ENCODE measurements at regions not wholly inside any gene's neighbourhood (a gene's known extent, or its start where the extent isn't known, plus 50 kb on each side); places are given as distances from the start of the nearest gene placed in this dataset.

GRCh38 chr12:24500831-24501230, 448.1 kb downstream of the BCAT1 start:
- no peak for DNase-seq

GRCh38 chr12:24500421-24500820, 448.5 kb downstream of the BCAT1 start:
- no peak for DNase-seq

- no peak for DNase-seq
Measured at GRCh38 chr12:24499151-24500146, 449.5 kb downstream of the BCAT1 start.

- no peak for DNase-seq
Measured at GRCh38 chr12:24496755-24497154, 452.1 kb downstream of the BCAT1 start.

- DNase-seq, result no peak
Measured at GRCh38 chr12:24494401-24494800, 454.5 kb downstream of the BCAT1 start.

- no peak for DNase-seq
Measured at GRCh38 chr12:24491968-24492367, 456.9 kb downstream of the BCAT1 start.

GRCh38 chr12:24489939-24490338, 459.0 kb downstream of the BCAT1 start:
- DNase-seq, result no peak

- no peak for DNase-seq
Measured at GRCh38 chr12:24488906-24489619, 459.8 kb downstream of the BCAT1 start.

GRCh38 chr12:24488091-24488596, 460.8 kb downstream of the BCAT1 start:
- DNase-seq, result no peak

- DNase-seq, result no peak
Measured at GRCh38 chr12:24487606-24488005, 461.3 kb downstream of the BCAT1 start.

GRCh38 chr12:24483732-24484131, 465.2 kb downstream of the BCAT1 start:
- no peak for DNase-seq

GRCh38 chr12:24482882-24483604, 465.9 kb downstream of the BCAT1 start:
- DNase-seq, result no peak

- no peak for DNase-seq
Measured at GRCh38 chr12:24482044-24482443, 466.9 kb downstream of the BCAT1 start.

- DNase-seq, result no peak
Measured at GRCh38 chr12:24480766-24481449, 468.0 kb downstream of the BCAT1 start.

GRCh38 chr12:24479131-24479530, 469.8 kb downstream of the BCAT1 start:
- DNase-seq, result no peak

- no peak for DNase-seq
Measured at GRCh38 chr12:24478254-24478653, 470.6 kb downstream of the BCAT1 start.

GRCh38 chr12:24476310-24476709, 472.6 kb downstream of the BCAT1 start:
- DNase-seq, result no peak

- no peak for DNase-seq
Measured at GRCh38 chr12:24475337-24475736, 473.6 kb downstream of the BCAT1 start.

- no peak for DNase-seq
Measured at GRCh38 chr12:24473097-24473496, 475.8 kb downstream of the BCAT1 start.

GRCh38 chr12:24470050-24470449, 478.9 kb downstream of the BCAT1 start:
- no peak for DNase-seq

- no peak for DNase-seq
Measured at GRCh38 chr12:24469089-24469488, 479.8 kb downstream of the BCAT1 start.

- no peak for DNase-seq
Measured at GRCh38 chr12:24467226-24467625, 481.7 kb downstream of the BCAT1 start.
